Heart right ventricle (tissue), 16 donors: ENCODE measurements at regions not wholly inside any gene's neighbourhood (a gene's known extent, or its start where the extent isn't known, plus 50 kb on each side); places are given as distances from the start of the nearest gene placed in this dataset.

ENCODE experiments used
- ATAC-seq, 8 donors: fragments of 200-7000 bp; cut with Tn5 transposase; one replicate each; pipeline ENCODE4 v1.9.1; 2020; ENCODE audit warnings: mild to moderate bottlenecking in 8 of 8, moderate library complexity in 8 of 8, moderate number of reproducible peaks in 1 of 8
- DNase-seq, 2 donors: peaks; one replicate each; pipeline ENCODE4 v3.0.0-alpha.2; 2020
- H3K27ac ChIP-seq, 10 donors: fragments of 200-600 bp; sonication (generic) in 2 of 10; one replicate each; pipeline versions ENCODE4 v1.5.0 to v1.8.0; 2020 to 2022; ENCODE audit warnings: mild to moderate bottlenecking in 3 of 10
- H3K27me3 ChIP-seq, 7 donors: fragments of 200-600 bp; one replicate each; pipeline ENCODE4 v1.8.0; 2021 to 2022; ENCODE audit warnings: mild to moderate bottlenecking in 2 of 7
- H3K36me3 ChIP-seq, 9 donors: fragments of 200-600 bp; sonication (generic) in 1 of 9; one replicate each; pipeline versions ENCODE4 v1.5.0 to v1.8.0; 2020 to 2022; ENCODE audit warnings: mild to moderate bottlenecking in 2 of 9
- H3K4me1 ChIP-seq, 9 donors: fragments of 200-600 bp; sonication (generic) in 1 of 9; one replicate each; pipeline versions ENCODE4 v1.5.0 to v1.8.0; 2020 to 2022; ENCODE audit warnings: mild to moderate bottlenecking in 4 of 9
- H3K4me3 ChIP-seq, 10 donors: fragments of 200-600 bp; sonication (generic) in 2 of 10; one replicate each; pipeline versions ENCODE4 v1.5.0 to v1.8.0; 2020 to 2022; ENCODE audit warnings: mild to moderate bottlenecking in 7 of 10, moderate library complexity in 2 of 10
- H3K9me3 ChIP-seq, 11 donors: fragments of 200-600 bp in 10 of 11; sonication (generic) in 2 of 11; one replicate each; pipeline versions ENCODE4 v1.5.0 to v1.8.0; 2013 to 2022; ENCODE audit warnings: mild to moderate bottlenecking in 2 of 11, control low read depth in 1 of 11, moderate library complexity in 1 of 11
- WGBS, 2 donors: extraction: QIAGEN DNeasy Blood & Tissue Kit; methylation state at CpG; one replicate each; pipeline ENCODE4 v1.1.7; 2013; ENCODE audit warnings: inconsistent platforms in 1 of 2; 5-methylcytosine and 5-hydroxymethylcytosine counted together
- intact Hi-C, 10 donors: fragments of 100-400 bp; cut with DNase I; formaldehyde crosslinking; loops; one replicate each; pipeline versions ENCODE4 v1.11.1 to v1.14.2; 2022
- TF ChIP-seq, protein P1 (sequence below), 9 donors: fragments of 200-600 bp; sonication (generic) in 2 of 9; IDR thresholded peaks; one replicate each; pipeline versions ENCODE4 v1.5.0 to v1.8.0; 2021 to 2022; ENCODE audit warnings: antibody characterized with exemption in 9 of 9, mild to moderate bottlenecking in 5 of 9, moderate library complexity in 1 of 9
- donor health status: Arrhythmogenic right ventricular cardiomyopathy.
- donor health status: ischemic (EF 13 %, LVEDD 7.1; RV severe dilation, severe dysfunction).
- donor health status: healthy with polysubstance abuse.
- donor health status: DM: no; HTN: yes; CAD: no.
- donor health status: DM: no; HTN: no; CAD: no.
- donor health status: ischemic (EF 25% LVEDD 6.9; RV normal size, moderate dysfunction).
- donor health status: ischemic (EF 25% LVEDD 5.7; RV mildly dilated, moderate dysfunction).
- donor health status: healthy.
- donor health status: DM: yes; HTN: yes; CAD: no.
- donor health status: Ischemic cardiomyopathy.
- donor health status: ischemic (EF 35%, LVEDD 5.7; RV mildly dilated, moderate dysfunction).
- donor health status: nonischemic (EF 11% LVEDD 7.7; RV severe dilation, severe dysfunction).
- donor health status: DM: yes; HTN: yes; CAD: no.
- donor health status: PGD.
- donor health status: ischemic (EF 29% LVEDD 5.4; RV normal size, mild dysfunction).
- donor health status: nonischemic (EF 23%, LVEDD 6.1; RV moderate dilation, normal function).

DNA sequence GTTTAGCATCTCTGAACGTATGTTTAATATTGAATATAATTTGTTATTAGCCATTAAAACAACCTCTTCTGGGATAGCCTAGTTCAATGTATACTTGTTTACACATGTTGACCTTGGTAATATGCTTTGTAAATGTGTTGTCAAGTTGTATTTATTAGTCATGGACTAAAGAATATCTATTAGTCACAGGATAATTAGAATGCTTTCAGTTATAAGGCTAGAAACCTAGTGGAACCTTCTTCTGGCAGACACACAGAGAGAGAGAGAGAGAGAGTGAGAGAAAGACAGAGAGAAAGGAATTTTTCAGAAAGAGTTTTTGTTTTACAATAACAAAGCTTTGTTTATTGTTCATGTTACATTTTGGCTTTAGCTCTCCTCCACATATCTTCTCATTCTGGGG, 181.1 kb upstream of the APP start:
- WGBS, 2 donors, result 0% methylated on average over 1 of the region's 1 CpG
- Histone ChIP-seq H3K9me3 (peaks cover 0 to 3% (median 0%) of the 10 kb centered on the region in 11 donors), H3K27ac (no peak overlapping the region), H3K36me3 (no peaks in the 10 kb centered on the region), H3K4me1 (peaks cover 0 to 4% (median 0%) of the 10 kb centered on the region in 9 donors), H3K27me3 (no peaks in the 10 kb centered on the region), H3K4me3 (no peak overlapping the region)
- TF ChIP-seq, protein P1, sequence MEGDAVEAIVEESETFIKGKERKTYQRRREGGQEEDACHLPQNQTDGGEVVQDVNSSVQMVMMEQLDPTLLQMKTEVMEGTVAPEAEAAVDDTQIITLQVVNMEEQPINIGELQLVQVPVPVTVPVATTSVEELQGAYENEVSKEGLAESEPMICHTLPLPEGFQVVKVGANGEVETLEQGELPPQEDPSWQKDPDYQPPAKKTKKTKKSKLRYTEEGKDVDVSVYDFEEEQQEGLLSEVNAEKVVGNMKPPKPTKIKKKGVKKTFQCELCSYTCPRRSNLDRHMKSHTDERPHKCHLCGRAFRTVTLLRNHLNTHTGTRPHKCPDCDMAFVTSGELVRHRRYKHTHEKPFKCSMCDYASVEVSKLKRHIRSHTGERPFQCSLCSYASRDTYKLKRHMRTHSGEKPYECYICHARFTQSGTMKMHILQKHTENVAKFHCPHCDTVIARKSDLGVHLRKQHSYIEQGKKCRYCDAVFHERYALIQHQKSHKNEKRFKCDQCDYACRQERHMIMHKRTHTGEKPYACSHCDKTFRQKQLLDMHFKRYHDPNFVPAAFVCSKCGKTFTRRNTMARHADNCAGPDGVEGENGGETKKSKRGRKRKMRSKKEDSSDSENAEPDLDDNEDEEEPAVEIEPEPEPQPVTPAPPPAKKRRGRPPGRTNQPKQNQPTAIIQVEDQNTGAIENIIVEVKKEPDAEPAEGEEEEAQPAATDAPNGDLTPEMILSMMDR (IDR thresholded peaks at IDR 0.05), result no peak
- no peak for ATAC-seq
- intact Hi-C loops, result no loop called here
- no peak for DNase-seq

GRCh38 chr21:26332867-26333266, 162.3 kb upstream of the APP start:
- DNase-seq, result no peak
- Histone ChIP-seq H3K27ac (no peak overlapping the region), H3K27me3 (no peaks in the 10 kb centered on the region), H3K4me3 (no peak overlapping the region), H3K9me3 (peaks cover 0 to 9% (median 0%) of the 10 kb centered on the region in 11 donors), H3K4me1 (no peaks in the 10 kb centered on the region), H3K36me3 (no peaks in the 10 kb centered on the region)
- no peak for ATAC-seq
- TF ChIP-seq, protein P1 (IDR thresholded peaks at IDR 0.05), result no peak
- intact Hi-C loops, result loop anchor here in 1 of 10 donors (10.0 kb wide), 1 partner anchor 58 kb away; no protein-coding TSS in a partner anchor
- 85 to 87% methylated on average over 4 of the region's 4 CpGs for WGBS, 2 donors

- H3K27ac ChIP-seq, result no peak overlapping the region
- H3K36me3 ChIP-seq, result no peaks in the 10 kb centered on the region
- no peaks in the 10 kb centered on the region for H3K4me1 ChIP-seq
- H3K4me3 ChIP-seq, result no peak overlapping the region
- TF ChIP-seq, protein P1 (IDR thresholded peaks at IDR 0.05), result no peak
- no peaks in the 10 kb centered on the region for H3K27me3 ChIP-seq
- ATAC-seq (no peak), DNase-seq (no peak)
- WGBS, 2 donors, result 50 to 71% methylated on average over 1 of the region's 1 CpG
- intact Hi-C loops, result loop anchor here in 1 of 10 donors (10.0 kb wide), 1 partner anchor 57 kb away; no protein-coding TSS in a partner anchor
- H3K9me3 ChIP-seq, result no peaks in the 10 kb centered on the region
Measured at GRCh38 chr21:26331205-26331980, 160.8 kb upstream of the APP start.

DNA sequence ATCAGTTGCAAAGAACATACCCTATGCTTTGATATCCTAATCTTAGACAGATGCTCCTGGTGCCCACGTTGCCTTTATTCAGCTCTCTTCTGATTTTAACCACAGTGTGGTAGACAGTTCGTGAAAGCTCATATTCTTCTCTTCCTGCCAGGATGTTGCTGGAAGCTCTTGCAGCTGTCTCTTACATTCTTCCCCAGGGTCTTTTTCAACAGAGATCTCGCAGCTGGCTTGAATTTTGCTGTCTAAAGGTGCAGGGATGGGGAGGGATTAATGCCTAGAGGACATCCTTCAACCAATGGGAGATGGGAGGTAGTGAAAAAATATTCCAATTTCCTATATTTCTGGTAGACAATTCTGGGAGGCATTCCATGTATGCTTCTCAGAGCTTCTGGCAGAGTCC, 150.0 kb upstream of the APP start:
- H3K4me3 ChIP-seq, result no peak overlapping the region
- DNase-seq, result no peak
- intact Hi-C loops, result no loop called here
- H3K4me1 ChIP-seq, result no peaks in the 10 kb centered on the region
- WGBS, 2 donors, result 47 to 48% methylated on average over 3 of the region's 3 CpGs
- peaks cover 0 to 10% (median 0%) of the 10 kb centered on the region in 11 donors for H3K9me3 ChIP-seq
- no peak overlapping the region for H3K27ac ChIP-seq
- H3K27me3 ChIP-seq, result no peaks in the 10 kb centered on the region
- ATAC-seq, result no peak
- H3K36me3 ChIP-seq, result no peaks in the 10 kb centered on the region
- TF ChIP-seq, protein P1 (IDR thresholded peaks at IDR 0.05), result no peak
